CD4-positive, alpha-beta T cell treated with Interferon alpha-2 for 1 hour (primary cell): ENCODE measurements at regions not wholly inside any gene's neighbourhood (a gene's known extent, or its start where the extent isn't known, plus 50 kb on each side); places are given as distances from the start of the nearest gene placed in this dataset.

Source experiments
- DNase-seq, 2 donors: peaks; one replicate each; pipeline ENCODE4 v3.0.0-alpha.2; 2020 to 2022

DNA sequence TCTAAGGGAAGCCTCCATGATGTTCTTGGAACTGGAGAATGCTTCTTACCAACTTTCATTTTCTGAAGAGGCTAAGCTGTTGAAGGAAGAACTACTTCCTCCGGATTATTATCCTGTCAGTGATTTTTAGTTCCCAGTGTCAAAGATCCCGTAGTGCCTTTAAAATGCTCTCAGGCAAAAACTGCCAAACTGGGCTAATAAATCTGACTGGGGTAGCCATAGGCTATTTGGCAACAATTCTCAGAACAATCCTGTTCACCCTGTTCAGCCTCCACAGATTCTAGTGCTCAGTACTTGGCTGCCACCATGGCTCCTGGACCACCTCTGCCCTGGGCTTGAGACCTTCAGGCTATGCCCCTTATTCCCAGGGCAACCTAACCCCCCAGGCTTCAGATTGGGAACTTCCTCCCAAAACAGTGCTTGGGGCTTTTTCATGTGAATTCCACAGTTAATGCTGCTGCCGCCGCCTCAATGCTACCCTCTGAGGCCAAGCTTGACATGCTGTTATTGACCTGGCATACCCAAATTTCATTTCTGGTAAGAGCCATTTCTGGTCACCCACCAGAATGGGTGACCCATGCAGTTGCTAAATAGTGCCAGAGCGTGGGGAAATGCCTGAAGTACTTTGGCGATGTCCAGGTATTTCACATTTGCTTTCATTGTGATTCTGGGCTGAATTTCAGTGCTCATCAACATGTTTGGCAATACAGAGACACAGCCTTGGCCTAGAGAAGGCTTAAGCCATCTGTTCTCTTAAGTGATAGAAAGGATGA lies 110.0 kb upstream of the ARHGAP5 start:
- DNase-seq: no peak

DNA sequence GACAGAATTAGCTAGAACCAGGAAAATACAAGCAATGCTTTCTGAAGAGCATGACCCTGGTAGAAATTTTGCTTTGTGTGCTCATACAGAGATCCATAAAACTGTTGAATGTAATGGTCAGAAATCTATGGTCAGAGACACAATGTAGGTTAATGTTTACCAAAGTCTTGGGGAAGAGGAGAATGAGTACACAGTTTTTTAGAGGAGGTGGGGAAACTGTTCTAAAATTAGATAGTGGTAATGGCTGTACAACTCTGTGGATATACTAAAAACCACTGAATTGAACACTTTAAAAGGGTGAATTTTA lies 109.5 kb upstream of the ARHGAP5 start:
- no peak for DNase-seq

DNA sequence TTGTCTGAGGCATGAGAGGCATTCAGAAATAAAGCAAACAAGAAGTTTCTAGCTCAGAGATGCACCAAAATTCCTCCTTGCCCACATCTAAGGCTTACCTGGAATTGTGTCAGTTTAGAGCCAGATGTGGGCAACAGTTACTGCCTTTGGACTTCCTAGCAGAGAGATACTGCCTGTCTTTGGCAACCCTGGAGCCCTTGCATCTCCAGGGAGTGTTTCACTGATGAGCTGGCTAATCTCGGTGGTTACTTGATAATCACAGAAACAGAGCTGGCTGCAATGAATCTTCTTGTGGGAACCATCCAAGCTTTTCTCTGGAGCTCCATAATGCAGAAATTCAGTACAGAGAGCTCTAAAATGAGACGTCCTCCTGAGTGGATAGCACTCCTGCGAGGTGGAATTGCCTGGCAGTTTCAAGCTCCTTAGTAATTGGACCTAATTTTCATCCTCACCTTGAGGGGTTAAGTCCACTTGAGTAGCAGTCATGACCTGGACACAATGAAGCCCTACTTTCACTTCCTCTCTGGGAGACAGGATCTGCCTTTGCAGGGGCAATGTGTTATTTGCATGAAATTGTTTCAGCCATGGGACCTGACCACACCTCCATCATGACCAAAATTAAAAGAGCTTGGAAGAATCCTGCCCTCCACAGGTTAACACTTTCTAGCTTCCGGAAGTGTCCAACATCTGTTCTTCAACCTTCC lies 108.8 kb upstream of the ARHGAP5 start:
- no peak for DNase-seq

DNA sequence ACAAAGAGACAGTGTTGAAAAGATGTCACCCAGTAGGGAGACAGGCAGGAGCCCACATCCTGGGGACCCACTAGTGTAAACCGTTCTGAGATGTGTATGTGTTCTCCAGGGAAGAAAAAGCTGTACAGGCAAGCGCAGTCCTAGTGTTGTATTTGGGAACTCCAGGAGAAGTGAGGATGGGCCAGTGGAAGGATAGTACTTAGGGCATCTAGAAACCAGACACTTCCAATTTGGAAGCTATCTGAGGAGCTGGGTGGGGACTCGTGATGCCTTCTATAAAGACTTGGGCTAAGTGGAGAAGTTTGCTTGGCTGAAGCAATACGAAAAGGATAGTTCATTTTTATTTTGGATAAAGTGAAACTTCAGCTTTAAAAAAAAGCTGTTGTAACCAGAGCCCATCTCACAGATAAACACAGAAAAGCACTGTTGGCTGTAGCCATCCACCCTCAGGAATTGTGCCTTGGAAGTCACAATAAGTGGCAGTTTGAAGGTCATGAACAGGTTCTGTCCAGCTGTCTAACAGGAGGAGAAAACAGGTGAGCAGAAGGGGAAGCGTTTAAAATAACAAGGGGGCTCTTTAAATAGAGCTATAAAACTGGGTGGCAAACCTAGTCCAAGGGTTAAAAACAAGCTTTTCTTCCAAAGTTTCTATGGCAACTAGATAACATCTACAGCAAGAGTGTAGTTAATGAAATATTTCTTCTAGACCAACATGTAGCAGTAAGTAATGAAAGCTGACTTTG lies 108.0 kb upstream of the ARHGAP5 start:
- no peak for DNase-seq

DNA sequence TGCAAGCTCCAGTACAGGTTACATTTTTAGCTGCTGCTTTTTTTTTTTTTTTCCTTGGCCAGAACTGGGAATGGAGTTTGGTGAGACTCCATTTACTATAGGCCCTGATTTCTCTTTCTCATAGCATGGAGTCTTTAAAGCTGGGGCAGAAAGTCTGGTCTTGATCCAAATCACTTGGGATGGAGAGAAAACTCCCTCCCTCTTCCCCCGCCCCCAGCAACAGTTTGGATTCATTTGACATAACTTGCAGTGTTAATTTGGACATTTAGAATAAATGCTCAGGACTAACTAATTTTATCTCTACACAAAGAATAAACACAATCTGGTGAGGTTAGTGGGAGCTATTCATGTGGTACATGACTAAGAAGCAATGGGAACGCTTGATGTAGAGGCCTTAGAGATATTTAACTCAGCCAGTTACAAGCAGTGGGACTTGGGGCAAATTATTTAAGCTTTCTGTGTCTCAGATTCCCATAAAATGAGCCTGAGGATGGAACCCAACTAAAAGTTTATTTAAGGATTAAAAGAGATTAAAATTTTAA lies 107.3 kb upstream of the ARHGAP5 start:
- no peak for DNase-seq

DNA sequence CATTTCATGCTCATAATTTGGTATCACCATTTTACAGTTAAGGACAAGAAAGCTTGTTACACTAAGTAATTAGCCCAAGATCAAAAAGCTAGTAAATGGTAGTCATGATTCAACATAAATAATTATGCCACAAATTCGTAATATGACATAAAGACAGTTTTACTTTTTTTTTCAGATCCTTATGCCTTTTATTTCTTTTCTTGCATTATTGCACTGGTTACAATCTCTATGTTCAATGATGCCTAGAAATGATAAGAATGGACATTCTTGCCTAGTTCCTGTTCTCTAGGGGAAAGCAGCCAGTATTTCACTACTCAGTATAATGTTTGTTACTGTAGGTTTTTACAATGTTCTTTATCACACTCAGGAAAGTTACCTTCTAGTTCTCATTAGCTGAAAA lies 106.4 kb upstream of the ARHGAP5 start:
- DNase-seq: no peak

DNA sequence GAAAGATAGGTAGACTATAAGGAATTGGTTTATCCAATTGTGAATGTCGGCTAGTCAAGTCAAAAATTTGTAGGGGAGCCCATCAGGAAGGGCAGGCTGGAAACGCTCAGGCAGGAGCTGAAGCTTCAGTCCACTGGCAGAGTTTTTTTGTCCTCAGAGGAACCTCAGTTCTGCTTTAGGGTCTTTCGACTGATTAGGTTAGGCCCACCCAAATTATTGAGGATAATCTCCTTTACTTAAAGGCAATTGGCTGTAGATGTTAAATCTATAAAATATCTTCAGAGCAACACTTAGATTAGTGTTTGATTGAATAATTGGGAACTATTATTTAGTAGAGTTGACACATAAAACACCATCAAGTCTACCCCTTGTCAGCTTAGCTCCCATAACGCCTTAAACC lies 105.5 kb upstream of the ARHGAP5 start:
- DNase-seq: no peak

DNA sequence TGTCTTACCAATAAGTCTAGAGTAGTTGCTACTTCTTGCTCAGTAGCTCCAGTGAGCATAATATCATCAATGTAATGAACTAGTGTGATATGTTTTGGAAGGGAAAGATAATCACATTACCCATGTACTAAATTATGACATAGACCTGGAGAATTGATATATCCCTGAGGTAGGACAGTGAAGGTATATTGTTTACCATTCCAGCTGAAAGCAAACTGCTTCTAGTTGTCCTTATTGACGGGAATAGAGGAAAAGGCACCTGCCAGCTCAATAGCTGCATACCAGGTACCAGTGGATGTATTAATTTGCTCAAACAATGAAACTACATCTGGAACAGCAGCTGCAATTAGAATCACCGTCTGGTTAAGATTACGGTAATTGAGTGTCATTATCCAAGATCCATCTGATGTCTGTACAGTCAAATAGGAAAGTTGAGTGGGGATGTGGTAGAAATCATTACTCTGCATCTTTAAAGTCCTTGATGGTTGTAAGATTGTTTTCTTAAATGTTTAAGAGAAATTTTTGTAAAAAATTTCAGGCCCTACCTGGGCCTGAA lies 100.0 kb upstream of the ARHGAP5 start:
- DNase-seq: no peak

DNA sequence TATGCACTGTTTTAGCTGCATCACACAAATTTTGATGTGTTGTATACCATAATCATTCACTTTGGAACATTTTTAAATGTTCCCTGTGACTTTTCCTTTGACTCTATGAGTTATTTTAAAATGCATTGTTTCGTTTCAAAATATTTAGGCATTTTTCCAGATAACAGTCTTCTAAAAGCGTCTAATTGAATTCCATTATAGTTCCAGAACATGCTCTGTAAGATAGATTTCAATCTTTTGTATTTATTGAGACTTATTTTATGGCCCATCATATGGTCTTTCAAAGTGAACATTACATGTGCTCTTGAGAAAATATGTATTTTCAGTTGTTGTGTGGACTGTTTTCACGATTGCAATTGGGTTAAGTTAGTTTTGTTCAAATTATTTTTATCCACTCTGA lies 98.7 kb upstream of the ARHGAP5 start:
- no peak for DNase-seq

DNA sequence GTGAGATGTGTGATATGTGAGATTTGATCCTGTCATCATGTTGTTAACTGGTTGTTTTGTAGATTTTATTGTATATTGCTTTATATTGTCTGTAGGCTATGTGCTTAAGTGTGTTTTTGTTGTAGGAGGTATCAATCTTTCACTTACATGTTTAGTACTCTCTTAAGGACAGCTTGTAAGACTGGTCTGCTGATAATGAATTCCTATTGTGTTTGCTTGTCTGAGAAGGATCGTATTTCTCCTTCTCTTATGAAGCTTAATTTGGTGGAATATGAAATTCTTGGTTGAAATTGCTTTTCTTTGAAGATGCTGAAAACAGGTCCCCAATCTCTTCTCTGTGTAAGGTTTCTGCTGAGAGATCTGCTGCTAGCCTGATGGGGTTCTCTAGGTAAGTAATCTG lies 94.5 kb upstream of the ARHGAP5 start:
- no peak for DNase-seq

DNA sequence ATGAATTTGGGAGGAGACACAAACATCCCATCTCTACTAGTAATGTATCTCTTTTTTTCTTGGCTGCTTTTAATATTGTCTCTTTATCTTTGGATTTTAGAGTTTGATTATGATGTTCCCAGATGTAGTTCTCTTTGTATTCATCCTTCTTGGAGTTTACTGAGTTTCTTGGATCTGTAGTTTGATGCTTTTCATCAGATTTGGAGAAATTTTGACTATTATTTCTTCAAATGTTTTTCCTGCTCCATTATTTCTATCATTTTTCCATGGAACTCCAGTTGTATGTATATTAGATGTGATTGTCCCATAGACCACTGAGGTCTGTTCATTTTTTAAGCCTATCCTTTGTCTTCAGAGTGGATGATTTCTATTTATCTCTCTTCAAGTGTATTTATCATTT lies 90.7 kb upstream of the ARHGAP5 start:
- DNase-seq: no peak

DNA sequence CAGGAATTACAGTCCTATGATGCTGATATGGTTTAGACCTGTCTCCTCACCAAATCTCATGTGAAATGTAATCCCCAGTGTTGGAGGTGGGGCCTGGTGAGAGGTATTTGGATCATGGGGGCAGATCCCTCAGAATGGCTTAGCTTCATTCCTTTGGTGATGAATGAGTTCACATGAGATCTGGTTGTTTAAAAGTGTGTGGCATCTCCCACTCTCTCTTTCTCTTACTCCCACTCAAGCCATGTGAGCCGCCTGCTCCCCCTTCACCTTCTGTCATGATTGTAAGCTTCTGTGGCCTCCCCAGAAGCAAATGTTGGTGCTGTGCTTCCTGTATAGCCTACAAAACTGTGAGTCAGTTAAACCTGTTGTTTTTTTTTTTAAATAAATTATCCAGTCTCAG lies 89.4 kb upstream of the ARHGAP5 start:
- DNase-seq: no peak

DNA sequence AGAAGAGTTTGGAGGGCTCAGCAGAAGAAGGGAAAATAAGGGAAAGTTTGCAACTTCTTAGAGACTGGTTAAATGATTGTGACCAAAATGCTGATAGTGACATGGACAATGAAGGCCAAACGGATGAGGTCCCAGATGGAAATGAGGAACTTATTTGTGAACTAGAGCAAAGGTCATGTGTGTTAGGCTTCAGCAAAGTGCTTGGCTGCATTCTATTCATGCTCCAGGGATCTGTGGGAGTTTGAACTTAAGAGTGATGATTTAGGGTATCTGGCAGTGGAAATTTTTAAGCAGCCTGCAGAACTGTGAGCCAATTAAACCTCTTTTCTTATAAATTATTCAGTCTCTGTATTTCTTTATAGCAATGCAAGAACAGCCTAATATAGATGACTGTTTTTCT lies 88.9 kb upstream of the ARHGAP5 start:
- DNase-seq: no peak

DNA sequence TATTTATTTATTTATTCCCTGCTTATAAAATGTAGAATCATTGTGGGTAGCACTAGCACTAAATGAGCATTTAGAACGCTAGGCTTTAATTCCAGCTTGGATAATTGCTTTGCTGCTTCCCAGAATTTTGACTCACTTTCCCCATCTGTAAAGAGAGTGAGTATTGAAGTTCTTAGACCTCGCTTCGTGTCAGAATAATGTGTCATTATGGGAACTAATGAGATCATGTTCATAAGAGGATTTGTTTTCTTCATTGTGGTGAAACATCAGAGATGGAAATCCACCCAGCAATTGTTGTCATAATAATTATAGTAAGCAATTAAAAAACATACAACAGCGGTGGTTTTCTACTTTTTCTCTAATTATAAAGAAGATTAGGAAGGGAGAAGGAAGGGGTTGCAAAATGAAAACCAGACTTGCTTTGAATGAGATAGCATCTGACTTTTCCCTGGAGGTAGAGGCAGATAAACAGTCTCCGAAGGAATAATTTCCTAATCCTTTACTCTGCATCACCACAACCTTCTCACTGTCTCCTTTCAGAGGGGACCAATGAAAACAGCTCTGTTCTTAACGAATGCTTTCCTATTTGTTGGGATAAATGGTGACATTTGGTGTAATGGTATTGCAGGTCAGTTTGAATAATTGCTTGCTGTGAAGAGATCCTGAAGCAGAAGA lies 86.8 kb upstream of the ARHGAP5 start:
- DNase-seq: no peak

DNA sequence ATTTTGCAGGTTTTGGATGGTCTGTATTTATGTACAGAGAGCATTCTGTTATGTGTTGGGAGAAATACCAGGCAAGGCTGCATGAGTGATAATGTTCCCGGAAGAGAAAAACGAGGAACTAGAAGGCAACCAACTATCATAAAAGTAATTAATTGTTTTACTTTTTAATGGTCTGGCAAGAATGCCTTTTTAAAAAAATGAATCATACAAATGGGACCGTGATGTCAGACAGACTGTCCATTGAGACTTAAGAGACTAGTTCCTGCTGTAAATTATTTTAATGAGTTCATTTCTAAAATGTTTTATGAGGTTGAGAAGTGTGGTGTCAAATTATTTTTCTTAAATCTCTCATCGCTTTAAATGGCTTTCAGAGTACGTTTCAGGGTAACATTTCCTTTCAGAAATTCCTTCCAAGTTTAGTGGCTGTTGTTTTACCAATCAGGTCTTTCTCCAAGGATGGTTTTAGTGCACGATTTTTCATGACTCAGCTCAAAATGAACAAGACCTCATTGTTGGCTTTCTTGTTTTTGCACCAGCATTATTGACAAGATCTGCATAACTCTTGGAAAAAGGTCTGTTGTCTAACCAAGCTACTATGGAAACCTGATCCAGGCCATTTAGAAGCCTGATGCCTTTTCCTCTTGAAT lies 86.1 kb upstream of the ARHGAP5 start:
- no peak for DNase-seq

DNA sequence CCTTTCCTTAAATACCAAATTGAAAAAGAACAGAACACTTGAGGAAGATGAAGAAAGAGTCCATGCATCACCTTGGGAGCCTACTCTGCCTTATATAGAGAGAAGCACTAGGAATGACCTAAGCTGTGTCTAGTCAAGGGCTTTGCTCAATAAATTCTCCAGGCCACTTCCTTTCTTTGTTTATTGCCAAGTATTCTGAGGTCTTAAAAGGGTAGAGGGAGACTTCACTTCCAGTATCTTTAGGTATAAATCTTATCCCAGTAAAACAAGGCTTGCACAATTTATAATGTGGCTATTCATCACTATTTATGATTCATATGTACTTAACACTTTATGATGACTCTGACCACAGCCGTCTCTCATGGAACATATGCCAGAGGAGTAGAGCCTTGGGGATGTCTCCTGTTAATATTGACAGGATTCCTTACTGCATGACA lies 85.1 kb upstream of the ARHGAP5 start:
- no peak for DNase-seq

DNA sequence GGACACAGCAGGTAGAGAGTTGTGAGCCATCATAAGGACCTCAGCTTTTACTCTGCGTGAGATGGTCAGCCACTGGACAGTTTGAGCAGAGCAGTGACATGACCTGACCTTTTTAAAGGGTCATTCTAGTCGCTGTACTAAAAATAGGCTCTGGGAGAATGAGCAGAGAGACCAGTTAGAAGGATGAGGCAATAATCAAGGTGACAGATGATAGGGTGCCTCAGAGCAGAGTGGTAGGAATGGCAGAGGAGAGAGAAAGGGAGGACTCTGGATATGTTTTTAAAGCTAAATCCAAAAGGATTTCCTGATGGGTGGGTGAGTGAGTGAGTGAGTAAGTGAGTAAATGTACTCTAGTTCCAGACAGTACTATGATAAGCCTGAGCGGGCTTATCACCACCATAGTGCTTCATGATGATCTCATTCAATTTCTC lies 83.6 kb upstream of the ARHGAP5 start:
- no peak for DNase-seq

DNA sequence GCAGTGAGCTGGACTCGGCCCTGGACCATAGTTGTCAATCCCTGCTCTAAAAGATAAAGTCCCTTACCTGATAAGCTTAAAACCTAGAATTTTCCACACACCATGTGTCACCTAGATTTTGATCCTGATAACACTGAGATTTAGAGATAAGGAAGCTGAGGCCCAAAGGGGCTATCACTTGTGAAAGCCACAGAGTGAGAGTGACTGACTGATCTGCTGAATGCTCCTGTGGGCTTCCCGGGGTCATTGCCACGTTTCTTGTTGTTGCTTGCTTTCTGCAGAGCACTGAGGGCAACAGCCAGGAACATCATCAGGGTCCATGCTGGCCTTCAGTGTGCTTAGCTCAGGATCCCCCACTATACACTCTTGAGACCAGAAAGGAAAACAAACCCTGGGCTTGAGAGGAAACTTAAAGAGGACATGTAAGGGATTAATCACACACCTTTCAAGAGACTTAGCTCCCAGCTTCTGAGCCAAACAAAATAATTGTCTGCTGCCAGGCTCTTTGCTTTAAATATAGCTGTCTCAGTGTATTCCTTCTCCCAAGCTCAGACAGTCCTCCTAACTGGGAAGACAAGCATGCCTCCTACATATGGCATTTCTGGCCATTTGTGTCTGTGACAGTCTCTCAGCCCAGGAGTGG lies 82.6 kb upstream of the ARHGAP5 start:
- no peak for DNase-seq

DNA sequence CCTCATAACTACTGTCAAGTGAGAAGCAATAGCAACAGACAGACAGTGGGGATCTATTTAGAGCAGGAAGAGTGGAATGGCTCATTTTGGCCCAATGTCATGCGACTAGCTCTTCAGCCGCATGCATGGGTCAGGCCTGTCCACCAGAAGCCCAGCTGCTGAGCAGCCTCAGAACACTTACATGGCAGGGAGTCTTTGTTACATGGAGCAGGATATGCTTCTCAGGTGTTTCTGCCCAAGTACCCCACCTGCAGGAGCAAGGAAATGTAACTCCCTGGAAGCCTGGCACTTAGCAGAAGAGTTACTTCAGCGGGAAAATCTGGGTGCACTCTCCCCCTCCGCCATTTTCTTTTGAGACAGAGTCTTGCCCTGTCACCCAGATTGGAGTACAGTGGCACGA lies 73.5 kb upstream of the ARHGAP5 start:
- no peak for DNase-seq

DNA sequence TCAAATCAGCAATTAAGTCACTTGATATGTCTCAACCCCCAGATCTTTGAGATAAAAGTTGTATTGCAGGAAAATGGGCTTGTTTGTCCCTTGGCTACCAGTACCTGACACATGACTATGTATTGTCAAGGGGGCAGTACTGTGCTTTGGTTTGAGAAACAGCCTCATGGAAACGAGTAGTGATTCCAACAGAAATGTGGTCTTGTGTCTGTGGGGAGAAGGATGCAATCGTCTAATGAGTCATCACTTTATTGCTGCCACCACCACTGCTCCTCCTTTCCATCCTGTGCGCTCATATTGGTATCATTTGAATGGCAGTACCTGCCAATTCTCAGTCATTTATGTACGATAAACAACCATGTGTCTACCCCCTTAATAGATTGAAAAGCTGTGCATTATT lies 72.8 kb upstream of the ARHGAP5 start:
- DNase-seq: no peak

DNA sequence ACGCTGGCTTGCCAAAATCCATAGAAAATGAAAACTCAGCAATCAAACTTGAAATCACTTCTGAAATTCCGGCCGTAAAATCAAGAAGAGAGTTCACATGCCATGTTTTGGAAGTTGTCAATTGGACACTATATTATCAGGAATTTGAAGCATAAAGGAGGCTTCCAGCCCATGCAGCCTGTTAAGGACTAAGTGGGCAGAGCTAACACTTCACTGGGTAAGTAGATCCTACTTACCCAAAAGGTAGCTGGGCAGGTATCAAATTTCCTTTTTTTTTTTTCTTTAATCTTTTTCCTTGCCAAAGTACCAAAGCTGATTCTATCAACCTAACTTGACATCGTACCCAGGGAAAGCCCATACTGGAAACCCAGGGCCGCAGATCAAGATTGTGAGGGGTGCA lies 71.5 kb upstream of the ARHGAP5 start:
- DNase-seq: no peak
